Epidermal melanocyte (primary cell): ENCODE measurements at regions not wholly inside any gene's neighbourhood (a gene's known extent, or its start where the extent isn't known, plus 50 kb on each side); places are given as distances from the start of the nearest gene placed in this dataset.
"Not testable (repeated sequence)": the region's sequence is repeated elsewhere in the genome, so short reads cannot be mapped to it uniquely, and the experiment has no call there.

Experiments used
- DNase-seq: peaks from one replicate; pipeline ENCODE4 v3.0.0; 2011; ENCODE audit warnings: low spot score; ENCODE audit not compliant: insufficient read length

- DNase-seq, result not testable (repeated sequence)
Measured at GRCh38 chr12:69187572-69187971, 51.8 kb upstream of the CPSF6 start.

- DNase-seq, result no peak
Measured at GRCh38 chr12:69189378-69189978, 49.9 kb upstream of the CPSF6 start.
